ENCODE measurements at regions not wholly inside any gene's neighbourhood (a gene's known extent, or its start where the extent isn't known, plus 50 kb on each side); places are given as distances from the start of the nearest gene placed in this dataset.

DNA sequence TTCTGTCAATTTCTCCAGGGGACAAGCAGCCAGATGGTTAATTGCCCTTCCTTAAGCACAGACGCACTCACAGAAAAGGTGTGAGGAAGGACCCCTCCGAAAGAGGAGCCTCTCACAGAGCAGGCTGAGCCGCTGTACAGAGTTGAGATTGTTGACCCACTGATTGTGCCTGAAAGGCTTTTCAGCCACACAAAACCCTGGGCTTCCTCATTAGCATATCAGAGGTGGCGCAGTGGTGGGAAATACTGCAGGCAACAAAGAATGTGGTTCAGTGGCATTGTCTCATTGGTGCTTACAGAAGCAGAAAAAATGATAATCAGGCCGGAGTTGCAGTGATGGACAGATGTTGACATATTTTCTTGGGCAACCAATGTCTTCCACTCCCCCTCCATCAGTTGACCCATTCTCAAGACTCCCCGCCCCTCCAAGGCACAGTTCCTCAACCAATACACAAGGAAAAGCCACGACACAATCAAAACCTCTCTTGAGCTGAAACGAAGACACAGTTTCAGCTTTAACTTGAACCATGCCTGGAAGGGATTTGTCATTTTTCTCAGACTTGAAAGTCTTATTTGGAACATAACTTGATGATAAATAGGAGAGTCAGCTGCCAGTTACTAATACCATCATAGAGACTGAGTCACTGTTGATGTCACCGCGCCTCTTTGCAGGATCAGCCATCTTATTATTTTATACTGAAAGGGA, 53.1 kb downstream of the ATXN3L start:
- DNase-seq, result no peak

DNA sequence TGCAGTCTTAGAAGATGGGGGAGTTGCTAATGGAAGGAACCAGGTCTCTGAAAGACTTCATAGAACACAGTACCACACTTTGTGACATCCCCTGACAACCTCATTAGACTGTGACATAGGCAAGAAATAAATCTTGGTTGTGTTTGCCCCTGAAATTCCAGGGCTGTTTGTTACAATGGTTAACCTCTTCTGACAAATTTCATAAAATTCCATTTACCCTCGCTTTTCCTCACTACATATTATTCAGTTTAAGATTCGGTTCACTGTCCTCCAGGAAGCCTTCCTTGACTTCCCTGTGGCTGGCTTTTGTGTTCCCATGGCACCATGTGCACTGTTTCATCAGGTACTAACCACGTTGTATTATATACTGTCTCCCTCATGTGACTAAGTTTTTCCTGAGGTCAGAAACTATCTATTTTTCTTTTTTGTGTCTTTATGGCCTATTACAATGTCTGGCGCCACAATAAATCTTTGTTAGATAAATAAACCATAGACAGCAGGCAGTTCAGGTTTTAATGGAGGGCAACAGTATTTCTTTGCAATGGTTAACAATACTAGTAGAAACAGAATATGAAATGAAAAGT, 54.2 kb downstream of the ATXN3L start:
- DNase-seq, result no peak

DNA sequence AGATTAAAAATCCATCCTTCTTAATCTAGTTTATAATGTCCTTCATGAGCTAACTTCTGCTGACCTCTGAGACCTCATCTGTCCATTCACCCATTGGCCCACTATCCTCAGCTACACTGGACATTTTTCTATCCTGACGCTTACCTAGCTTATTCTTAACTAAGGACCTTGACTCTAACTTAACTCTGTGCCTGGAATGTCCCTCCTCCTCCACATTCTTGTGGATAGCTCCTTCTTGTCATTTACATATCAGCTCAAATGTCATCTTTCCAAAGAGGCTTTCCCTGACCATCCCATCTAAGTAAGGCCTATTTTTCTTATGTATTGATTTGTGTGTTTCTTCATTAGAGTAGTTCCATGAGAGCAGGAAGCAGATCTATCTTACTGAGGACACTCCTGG, 54.7 kb downstream of the ATXN3L start:
- DNase-seq, result no peak

DNA sequence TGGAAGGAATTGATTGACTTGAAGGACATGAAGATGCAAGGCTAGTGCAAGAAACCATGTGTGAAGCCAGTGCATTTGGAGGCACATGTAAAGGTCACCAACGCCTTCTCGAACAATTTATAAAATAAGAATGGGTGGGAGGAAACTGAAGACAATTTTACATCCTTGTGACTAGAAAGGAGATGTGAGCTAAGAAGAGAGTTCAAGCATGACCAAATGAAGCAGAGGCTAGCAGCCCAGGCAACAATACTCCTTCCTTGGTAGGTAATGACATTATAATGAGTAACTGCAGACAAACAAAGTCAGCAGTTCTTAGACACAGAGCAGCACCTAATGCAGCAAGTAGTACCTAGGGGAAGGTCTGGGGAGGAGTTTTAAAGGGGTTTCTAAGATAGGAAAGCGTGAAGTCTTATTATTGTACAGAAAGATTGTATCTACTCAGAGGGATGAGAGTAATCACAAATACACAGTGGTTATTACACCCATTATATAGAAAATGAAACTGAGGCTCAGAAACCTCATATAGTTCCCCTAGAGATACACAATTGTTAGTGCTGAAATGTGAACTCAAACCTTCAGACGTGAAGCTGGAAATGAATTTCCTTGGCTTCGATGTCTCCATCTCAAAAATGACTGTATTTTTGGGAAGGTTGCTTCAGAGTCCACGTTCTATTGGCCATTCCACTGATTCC, 56.1 kb downstream of the ATXN3L start:
- no peak for DNase-seq

DNA sequence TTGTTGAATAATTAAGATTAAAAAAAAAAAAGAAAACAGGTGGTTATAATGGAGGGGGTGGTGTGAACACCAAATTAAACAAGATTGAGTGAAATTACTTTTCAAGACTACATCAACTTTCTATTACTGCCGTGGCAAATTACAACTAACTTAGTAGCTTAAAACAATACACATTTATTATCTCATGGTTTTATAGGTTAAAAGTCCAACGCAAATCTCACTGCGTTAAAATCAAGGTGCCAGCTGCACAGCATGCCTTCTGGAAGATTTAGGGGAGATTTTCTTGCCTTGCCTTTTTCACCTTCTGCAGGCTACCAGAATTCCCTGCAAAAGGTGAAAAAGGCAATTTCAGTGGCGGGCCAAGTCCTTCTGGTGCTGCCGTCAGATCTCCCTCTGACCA, 58.5 kb downstream of the ATXN3L start:
- no peak for DNase-seq

DNA sequence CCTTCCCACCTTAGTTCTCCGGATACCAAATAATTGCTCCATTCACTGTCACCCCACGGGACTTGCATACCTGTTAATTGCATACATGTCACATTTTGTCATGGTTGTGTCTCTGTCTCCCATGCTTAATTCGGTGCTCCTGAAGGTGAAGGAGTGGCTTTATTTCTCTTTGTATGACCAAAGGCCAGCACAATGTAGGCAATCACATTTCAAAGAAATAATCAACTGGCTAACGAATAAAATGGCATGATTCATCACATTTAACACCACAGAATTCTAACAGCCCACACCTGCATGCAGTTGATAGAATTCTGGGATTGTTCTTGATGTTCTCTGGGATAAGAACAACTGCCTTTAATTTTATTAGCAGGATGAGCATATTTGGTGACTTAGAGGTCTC, 59.3 kb downstream of the ATXN3L start:
- no peak for DNase-seq

DNA sequence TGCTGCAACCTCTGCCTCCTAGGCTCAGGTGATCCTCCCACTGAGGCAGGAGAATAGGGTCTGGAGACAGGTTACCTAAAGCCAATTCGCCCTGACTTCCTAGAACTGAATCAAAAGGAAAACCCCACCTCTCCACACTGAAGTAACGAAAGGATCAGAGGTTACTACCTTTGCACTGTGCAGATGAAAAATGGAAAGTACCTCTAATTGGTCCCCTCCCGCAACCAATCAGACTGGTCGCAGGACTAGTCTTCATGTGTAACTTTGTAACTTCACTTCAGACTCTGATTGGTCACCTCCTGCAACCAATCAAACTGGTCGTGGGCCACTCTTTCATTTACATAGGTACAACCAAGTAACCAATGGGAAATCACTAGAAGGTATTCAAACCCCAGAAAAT, 61.1 kb downstream of the ATXN3L start:
- no peak for DNase-seq

DNA sequence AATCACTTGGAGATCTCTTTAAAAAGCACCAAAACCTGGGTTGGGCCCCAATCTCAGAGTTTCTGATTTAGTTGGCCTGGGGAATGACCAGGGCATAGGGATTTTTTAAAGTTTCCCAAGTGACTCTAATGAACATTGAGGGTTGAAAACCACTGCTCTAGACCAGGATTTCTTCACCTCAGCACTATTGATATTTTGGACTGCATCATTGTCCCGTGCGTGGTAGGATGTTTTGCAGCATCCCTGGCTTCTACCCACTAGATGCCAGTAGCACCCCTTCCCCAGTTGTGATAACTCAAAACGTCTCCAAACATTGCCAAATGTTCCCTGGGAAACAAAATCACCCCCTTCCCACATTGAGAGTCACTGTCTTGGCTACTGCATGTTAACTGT, 61.8 kb downstream of the ATXN3L start:
- DNase-seq, result no peak

DNA sequence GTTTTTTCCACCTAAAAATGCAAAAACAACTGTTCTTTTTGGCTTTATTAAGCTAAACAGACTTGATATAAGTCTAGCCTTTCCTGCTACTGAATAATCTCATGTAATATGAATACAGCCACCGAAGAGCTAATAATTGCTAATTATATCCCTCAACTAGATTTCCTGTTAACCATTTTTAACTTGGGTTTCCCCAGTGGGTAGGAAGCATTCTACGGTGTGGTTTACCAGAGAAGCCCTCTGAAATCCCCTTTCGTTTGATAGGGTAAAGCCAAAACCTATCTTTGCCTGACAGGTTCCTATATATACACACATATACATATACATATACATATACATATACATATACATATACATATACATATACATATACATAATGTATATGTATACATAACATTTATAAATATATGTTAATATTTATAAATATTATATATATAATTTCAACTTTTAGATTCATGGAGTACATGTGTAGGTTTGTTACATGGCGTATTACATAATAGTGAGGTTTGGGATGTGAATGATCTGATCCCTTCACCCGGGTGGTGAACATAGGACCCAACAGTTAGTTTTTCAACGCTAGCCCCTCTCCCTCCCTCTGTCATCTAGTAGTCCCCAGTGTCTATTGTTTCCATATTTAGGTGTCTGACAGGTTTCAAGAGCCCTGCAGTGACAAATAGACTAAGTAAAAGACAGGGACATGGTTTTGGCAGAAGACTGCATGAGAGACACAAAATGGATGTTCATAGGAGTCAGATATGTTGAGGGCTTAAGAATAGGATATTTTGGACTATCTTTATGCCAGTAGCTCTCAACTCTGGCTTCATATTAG, 62.4 kb downstream of the ATXN3L start:
- DNase-seq, result peak; percentile 16

DNA sequence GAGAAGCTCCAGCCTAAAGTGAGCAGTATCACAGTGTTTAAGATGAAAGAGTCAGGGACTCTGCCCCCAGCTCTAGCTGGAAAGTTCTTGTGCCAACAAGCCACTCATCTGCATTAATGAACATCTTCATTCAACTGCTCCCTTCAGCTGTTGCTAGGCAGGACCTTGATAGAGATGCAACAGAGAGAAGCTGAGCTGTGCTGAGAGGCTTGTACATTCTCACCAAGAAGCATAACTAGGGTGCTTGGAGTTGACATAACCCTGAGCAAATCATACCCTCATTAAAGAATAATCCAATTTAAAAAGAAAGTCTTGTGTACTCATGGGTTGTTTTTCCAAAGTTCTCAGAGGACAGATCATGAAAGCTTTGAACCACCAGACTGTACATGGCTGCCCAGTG, 63.2 kb downstream of the ATXN3L start:
- no peak for DNase-seq

DNA sequence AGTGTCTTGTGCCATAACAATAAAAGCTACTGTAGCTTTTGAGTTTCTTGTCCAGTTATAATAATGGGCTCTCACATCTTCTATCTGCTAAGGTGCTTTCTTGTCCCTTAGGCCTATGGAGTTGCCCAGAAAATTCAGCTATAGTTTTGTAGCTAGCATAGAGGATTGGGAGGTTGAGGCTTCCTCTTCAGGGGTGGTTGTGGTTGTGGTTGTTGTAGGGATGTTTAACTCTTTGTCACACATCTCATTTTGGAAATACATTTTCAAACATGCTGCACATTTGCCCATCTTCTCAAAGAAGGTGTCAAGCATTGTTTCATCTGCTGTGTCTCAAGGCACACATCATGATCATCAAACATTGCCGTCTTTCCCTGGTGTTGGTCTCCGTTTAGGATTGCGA, 65.0 kb downstream of the ATXN3L start:
- no peak for DNase-seq

DNA sequence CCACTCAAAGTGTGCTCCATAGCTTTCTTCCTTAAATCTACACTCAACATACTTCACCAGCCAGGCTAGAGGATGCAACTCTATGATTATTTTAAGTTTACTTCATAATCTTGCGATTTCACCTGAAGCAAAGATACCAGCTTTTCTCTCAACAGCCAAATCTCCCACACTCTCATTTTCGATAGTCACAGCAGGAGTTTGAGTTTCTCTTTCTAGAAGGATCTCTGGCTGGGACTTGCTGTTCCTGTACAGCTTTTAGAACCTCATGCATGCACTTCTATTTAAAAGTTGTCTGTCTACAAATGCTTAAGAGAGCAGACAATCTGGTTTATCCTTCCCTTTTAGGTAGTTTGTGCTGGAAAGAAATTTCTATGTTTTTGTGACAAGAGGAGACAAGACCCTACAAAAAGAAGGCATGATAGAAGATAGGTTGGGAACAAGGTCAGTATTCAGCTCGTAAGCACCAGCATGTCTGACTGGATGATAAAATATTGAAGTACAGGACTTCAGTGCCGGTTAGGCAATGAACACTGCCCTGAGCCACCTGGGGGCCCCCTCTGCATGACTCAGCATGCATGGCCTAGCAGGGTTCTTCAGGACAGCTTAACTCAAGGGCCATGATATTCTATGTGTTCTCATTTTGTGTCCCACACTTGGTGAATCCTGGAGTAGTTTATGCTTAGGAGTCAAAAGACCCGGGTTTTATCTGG, 65.6 kb downstream of the ATXN3L start:
- no peak for DNase-seq

DNA sequence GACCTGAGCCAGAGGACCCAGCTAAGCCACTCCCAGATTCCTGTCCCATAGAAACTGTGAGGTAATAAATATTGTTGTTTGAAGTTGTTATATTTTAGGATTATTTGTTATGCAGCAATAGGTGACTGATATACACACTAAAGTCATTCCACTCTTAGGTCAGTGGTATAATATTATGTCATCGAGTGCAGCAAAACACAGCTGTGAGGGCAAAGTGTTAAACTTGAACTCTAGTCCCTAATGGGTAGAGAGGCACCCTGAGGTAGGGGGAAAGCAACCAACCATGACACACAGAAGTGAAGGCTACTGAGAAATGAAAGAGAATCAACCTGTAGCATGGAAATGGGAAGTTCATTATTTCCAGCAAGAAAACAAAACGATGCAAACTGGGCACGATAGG, 66.6 kb downstream of the ATXN3L start:
- DNase-seq, result no peak

DNA sequence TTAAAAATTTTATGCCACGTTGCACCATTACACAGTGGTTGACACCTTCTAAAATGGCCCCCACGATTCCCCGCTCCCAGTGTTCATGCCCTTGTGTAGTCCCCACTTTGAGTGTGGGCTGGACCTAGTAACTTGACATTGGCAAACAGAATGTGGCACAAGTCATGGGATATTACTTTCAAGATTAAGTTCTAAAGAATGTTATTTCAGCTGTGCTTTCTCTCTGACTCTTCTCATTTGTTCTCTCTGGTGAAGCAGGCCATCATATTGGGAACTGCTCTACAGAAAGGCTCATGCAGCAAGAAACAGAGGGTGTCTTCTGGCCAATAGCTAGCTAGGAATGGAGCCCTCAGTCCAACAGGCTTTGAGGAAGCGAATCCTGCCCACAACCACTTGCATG, 67.1 kb downstream of the ATXN3L start:
- no peak for DNase-seq

DNA sequence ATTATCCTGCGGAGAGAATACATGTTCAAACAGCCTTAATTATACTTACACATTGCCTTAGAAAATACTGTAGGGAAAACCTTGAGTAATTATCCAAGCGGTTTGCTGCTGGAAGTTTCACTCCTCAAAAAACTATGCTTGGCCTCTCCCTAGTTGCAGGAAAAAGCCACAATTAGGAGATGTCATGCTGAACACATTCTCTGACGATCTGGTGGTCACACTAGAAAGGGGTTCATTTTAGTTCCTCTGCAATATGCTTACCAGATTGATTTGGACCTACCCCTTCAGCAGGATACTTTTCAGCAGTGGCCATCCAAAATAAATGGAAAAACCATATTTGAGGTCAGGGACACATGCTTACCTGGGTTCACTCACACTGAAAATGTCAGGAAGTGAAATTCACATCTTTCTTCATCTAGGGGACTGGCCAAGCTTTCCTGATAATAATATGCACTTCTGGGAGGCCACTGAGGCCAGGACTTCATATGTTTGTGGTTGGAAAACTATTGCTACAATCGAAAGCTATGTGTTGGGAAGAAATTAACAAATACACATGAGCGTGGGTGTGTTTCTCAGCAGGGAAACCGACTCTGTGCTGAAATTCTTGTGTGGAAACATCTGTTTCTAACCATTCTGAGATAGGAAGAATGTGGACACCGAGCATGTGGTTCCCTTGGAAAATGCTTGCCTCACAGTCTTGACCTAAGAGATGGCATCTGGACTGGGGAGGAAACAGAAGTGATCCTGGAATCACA, 68.8 kb downstream of the ATXN3L start:
- DNase-seq, result no peak

DNA sequence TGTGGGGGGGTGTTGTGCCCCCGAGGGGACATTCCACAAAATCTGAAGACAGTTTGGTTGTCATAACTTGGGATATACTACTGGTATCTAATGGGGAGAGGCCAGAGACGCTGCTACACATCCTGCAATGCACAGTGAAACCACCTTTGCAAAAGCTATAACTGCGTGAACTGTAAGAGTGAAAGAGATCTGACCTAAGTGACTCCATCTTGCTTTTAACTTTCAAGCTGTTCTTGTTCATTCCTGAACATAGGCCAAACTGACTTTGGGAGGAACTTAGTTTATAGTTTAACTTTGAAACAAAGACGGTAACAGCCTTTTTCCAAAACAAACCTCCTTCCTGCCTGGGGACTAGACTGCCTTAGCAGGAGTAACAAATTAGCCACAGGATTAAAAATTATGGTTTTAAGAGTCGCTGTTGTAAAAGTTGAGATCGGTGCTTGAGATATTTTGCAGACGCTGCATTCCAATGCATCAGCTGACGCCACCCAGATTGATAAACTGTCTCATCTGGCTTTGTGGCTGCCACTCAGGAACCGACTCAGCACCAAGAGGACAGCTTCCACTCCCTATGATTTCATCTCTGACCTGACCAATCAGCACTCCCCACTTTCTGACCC, 70.9 kb downstream of the ATXN3L start:
- no peak for DNase-seq

DNA sequence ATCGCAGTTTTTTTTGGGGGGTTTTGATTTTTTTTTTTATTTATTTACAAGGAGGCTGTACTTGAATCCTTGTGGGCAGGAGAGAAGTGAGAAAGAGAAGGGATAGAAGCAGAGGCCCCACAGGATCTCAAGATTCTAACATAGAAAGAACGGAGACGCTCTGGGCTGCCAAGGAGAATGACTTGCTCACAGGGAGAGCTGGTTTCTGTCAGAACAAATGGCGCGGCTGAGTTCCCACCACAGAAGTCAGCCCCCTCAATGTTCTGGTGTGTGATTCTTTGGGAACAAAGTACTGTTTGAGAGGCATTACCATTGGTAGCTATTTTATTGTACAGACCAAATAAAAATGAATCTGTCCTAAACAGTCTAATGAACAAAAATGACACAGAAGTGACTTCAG, 80.6 kb downstream of the ATXN3L start:
- no peak for DNase-seq

DNA sequence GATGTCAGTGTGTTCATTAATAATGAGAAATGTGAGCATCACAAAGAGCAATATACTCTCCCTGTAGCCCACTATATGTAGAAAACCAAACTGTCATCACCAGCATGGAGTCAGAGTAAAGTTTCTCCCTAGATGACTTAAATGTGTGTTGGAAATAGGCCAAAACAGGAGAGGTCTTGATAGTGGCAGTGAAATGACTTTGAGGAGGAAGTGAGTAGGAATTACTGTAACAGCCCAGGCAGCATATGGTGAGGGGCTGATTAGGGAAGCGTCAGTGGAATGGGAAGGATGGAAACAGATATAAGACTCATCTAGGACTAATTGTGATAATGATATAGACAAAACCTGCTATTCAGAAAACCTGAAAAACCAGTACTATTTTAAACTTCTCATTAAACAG, 83.9 kb downstream of the ATXN3L start:
- no peak for DNase-seq

DNA sequence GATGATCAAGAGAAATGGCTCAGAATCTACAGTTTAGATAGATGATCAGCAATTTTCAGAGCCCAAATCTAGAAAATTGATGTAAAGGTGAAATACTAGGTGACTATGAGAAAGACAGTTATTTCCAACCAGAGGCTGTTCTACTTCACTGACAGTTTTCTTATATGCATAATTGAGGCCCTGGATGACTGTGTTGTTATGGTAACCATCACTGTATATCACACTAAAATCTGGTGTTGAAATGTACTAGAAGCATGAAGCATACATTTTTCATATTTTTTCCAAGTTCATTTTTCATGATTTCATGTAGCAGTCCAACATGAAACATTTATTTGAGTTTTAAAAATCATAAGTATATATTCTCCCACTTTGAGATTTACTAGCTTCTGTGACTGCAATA, 87.4 kb downstream of the ATXN3L start:
- DNase-seq, result no peak

DNA sequence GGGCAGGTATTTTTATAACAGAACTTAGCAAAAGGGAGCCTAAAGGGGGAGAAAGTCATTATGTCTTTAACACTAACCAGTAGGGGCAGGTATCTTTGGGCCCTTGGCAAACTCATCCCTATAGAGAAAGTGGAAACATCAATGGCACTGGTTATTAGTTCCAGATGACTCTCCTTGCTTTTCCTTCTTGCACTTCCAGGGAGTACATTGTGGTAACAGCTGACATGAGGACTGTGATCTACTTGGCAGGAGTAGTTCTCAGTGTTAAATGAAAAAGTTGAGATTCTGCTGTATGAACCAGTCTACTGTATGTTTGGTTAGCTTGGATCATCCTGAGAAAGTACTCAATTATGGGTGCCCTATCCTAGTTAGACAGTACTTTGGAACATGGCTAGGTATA, 93.6 kb downstream of the ATXN3L start:
- no peak for DNase-seq

DNA sequence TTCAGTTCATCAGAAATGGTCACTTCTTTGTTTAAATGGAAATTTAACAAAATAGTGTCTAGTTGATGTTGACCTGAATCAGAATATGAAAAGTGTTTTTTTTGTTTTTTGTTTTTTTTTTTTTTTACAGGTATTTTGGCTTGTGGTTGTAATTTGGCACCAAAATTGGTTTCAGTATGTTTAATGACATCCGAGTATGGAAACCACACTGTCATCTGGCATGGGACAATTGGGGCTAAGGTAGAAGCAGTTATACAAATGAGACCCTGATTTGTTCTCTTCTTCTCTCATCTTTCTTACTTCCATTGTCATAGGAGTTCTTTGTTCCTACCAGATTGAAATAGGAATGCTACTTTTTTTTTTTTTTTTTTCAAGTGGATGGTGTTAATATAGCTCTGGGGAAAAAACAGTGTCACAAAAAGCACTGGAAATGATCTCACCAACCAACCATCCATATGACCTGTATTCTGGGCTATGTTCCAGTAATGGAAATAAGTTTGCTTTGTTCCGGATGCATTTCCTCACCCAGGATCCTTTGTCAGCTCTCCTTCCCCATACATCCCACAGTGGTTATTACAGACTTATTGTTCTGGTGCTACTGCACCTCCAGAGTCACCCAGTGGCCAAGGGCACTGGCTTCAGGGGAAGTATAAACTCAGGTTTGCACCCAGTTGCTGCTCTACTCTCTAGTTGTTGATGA, 95.8 kb downstream of the ATXN3L start:
- DNase-seq, result peak; percentile 4
